ENCODE measurements at regions not wholly inside any gene's neighbourhood (a gene's known extent, or its start where the extent isn't known, plus 50 kb on each side); places are given as distances from the start of the nearest gene placed in this dataset.

GRCh38 chr2:225765820-225766219 is 366.3 kb downstream of the NYAP2 start:
- no peak for TF ChIP-seq CTCF (IDR thresholded peaks at IDR 0.05; ENCODE audit: unreplicated experiment in 3 of 3)
- Mint-ChIP-seq H3K9me3 (no peaks in the 10 kb centered on the region), H3K4me1 (peaks cover 38% of the 10 kb centered on the region), H3K36me3 (ENCODE audit: low read depth) (no peaks in the 10 kb centered on the region), H3K27me3 (ENCODE audit: low read depth) (no peaks in the 10 kb centered on the region), H3K27ac (peak overlapping the region in 2 of 3 experiments; percentile 69 to 74), H3K4me3 (no peak overlapping the region)

GRCh38 chr2:225764346-225764745 is 364.8 kb downstream of the NYAP2 start:
- H3K36me3 Mint-ChIP-seq (ENCODE audit: low read depth) = no peaks in the 10 kb centered on the region
- peaks cover 31% of the 10 kb centered on the region for H3K4me1 Mint-ChIP-seq
- H3K27ac Mint-ChIP-seq = peak overlapping the region; percentile 28 to 74 (median 57)
- no peaks in the 10 kb centered on the region for H3K9me3 Mint-ChIP-seq
- TF ChIP-seq CTCF (IDR thresholded peaks at IDR 0.05; ENCODE audit: unreplicated experiment in 3 of 3) = no peak
- H3K27me3 Mint-ChIP-seq (ENCODE audit: low read depth) = no peaks in the 10 kb centered on the region
- H3K4me3 Mint-ChIP-seq = no peak overlapping the region

- H3K4me3 Mint-ChIP-seq = no peak overlapping the region
- H3K4me1 Mint-ChIP-seq = peaks cover 31% of the 10 kb centered on the region
- TF ChIP-seq CTCF (IDR thresholded peaks at IDR 0.05; ENCODE audit: unreplicated experiment in 3 of 3) = no peak
- no peaks in the 10 kb centered on the region for H3K9me3 Mint-ChIP-seq
- peak overlapping the region in 1 of 3 experiments; percentile 53 for H3K27ac Mint-ChIP-seq
- H3K36me3 Mint-ChIP-seq (ENCODE audit: low read depth) = no peaks in the 10 kb centered on the region
- H3K27me3 Mint-ChIP-seq (ENCODE audit: low read depth) = no peaks in the 10 kb centered on the region
Measured at GRCh38 chr2:225763711-225764110, 364.2 kb downstream of the NYAP2 start.

- no peaks in the 10 kb centered on the region for H3K27me3 Mint-ChIP-seq (ENCODE audit: low read depth)
- no peak overlapping the region for H3K4me3 Mint-ChIP-seq
- no peaks in the 10 kb centered on the region for H3K9me3 Mint-ChIP-seq
- H3K4me1 Mint-ChIP-seq = peaks cover 26% of the 10 kb centered on the region
- no peak overlapping the region for H3K27ac Mint-ChIP-seq
- TF ChIP-seq CTCF (IDR thresholded peaks at IDR 0.05; ENCODE audit: unreplicated experiment in 3 of 3) = no peak
- no peaks in the 10 kb centered on the region for H3K36me3 Mint-ChIP-seq (ENCODE audit: low read depth)
Measured at GRCh38 chr2:225761396-225761795, 361.9 kb downstream of the NYAP2 start.

GRCh38 chr2:225757248-225757647 is 357.7 kb downstream of the NYAP2 start:
- Mint-ChIP-seq H3K9me3 (no peaks in the 10 kb centered on the region), H3K4me3 (no peak overlapping the region), H3K27ac (no peak overlapping the region), H3K36me3 (ENCODE audit: low read depth) (no peaks in the 10 kb centered on the region), H3K27me3 (ENCODE audit: low read depth) (no peaks in the 10 kb centered on the region), H3K4me1 (no peaks in the 10 kb centered on the region)
- TF ChIP-seq CTCF (IDR thresholded peaks at IDR 0.05; ENCODE audit: unreplicated experiment in 3 of 3) = no peak

- H3K4me1 Mint-ChIP-seq = no peaks in the 10 kb centered on the region
- H3K4me3 Mint-ChIP-seq = no peak overlapping the region
- no peaks in the 10 kb centered on the region for H3K27me3 Mint-ChIP-seq (ENCODE audit: low read depth)
- H3K36me3 Mint-ChIP-seq (ENCODE audit: low read depth) = no peaks in the 10 kb centered on the region
- H3K27ac Mint-ChIP-seq = no peak overlapping the region
- TF ChIP-seq CTCF (IDR thresholded peaks at IDR 0.05; ENCODE audit: unreplicated experiment in 3 of 3) = no peak
- H3K9me3 Mint-ChIP-seq = no peaks in the 10 kb centered on the region
Measured at GRCh38 chr2:225756198-225756597, 356.7 kb downstream of the NYAP2 start.

All from nephron (organoid).